HG03469 (cell line): ENCODE measurements at regions not wholly inside any gene's neighbourhood (a gene's known extent, or its start where the extent isn't known, plus 50 kb on each side); places are given as distances from the start of the nearest gene placed in this dataset.

ENCODE experiments used
- ATAC-seq: cut with Tn5 transposase; IDR thresholded peaks from one replicate; pipeline ENCODE4 v1.9.1; 2021; ENCODE audit warnings: mild to moderate bottlenecking, moderate library complexity, moderate number of reproducible peaks; ENCODE audit not compliant: unreplicated experiment

DNA sequence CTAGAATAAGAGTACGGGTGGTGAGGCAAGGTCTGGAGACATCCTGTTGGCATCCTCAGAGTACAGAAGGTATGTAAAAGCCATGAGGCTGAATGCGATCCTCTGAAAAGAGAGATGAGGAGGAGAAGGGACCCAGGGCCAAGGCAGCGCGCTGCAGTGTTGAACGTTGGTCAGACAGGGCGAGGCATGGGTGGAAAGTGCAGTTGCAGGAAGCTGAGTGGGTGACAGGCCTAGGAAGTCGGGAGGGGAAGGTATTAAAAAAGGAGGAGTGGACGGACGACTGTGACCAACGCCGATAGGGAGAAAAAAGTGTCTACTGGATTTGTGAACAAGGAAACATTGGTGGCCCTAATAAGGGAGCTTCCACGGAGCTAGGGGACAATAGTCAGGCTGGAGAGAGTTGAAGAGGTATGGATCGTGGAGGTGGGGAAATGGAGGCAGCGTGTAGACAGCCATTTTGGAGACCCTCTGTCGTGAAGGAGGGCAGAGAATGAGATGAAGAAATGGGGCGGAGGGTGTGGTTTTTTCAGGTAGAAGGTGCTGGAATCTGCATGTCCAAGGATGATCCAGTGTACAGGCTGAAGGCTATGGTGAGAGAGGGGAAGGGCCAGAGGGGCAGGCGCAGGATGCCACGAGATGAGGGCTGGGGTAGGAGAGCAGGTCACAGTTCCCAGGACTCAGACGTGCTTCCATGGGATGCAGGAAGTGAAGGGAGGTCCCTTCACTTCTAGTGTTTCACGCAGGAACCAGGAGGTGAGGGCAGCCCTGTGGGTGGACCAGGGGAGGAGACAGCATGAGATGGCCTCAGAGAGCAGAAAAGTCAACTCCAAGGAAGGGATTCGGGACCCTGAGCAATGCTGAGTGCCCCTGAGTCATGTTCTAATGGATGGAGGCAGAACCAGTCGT lies 115.9 kb downstream of the ASB7 start:
- ATAC-seq, result no peak

GRCh38 chr15:100720406-100720967 lies 118.1 kb downstream of the ASB7 start:
- no peak for ATAC-seq

- no peak for ATAC-seq
Observed at GRCh38 chr15:100721758-100722550, 119.6 kb downstream of the ASB7 start.

DNA sequence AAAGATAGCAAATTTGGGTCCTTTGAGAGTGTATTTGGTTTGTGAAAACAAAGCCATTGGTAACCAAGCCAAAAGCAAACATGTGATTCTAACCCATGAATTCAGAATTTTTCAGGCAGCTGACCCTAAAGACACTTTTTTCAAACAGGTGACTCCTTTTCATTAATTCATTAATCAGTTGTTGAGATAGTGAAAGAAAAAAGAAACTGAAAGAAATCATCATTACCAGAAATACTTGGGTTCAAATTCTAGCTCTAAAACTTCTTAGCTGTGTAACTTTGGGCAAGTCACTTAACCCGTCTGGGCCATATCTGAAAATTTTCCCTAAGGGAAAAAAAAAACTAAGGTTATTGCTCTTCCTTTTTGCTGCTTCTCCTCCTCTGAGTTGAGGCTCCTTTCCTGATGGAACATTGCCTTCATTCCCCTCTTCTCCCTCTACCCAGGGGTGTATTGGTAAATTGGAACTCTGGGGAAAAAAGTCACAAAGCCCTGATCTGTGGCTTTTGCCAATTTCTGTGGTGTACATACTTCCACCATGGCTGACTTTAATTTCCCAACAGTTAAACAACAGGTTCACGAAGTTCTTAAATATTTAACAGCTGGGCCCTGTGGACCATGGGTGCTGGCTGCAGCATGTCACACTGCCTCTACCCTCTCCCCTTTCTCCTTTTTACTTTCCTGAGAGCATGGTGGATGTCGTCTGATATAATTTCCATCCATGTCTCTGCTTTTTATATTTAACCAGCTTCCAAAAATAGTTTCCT lies 120.3 kb downstream of the ASB7 start:
- no peak for ATAC-seq

- no peak for ATAC-seq
Observed at GRCh38 chr15:100723315-100723801, 121.0 kb downstream of the ASB7 start.

DNA sequence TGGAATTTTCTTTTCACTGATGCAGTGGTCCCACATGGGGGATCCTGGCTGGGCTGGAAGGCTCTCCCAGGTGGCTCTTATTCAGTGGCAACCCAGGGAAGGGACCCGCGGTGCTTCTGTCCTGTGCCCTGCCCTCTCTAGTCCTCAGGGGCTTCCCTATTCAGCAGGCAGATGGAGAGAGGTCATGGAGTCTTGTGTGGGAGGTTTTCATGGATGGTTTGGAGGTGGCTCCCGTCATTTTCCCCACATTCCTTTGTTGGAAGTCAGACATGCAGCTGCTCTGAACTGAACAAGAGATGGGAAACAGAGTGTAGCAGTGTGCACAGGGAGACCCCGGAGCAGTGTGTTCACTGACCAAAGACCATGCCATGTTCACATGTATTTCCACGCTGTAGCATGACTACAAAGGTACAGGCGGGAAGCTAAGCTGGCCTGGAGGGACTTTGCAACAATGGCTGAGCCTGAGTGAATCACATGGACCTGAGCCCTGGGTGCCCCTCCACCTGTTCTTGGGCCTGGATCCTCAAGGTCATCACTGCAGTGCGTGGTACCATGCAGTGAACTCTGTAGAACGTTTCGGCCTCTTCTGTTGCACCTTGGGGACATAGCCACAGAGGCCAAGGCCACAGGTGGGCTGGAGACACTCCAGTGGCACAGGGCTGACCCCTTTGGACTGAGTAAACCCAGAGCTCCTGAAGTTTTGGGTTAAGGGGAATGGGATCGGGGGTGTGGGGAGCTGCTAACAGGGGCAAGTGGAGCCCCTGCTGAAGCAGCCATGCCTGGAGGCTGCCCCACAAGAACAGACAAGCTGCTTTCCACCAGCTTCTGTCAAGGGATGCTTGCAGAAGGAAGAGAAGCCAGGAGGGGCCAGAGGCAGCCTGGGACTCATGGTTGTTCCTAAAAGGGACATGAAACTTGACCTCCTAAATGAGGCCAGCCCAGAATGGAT lies 123.0 kb downstream of the ASB7 start:
- no peak for ATAC-seq

GRCh38 chr15:100726070-100726420 lies 123.7 kb downstream of the ASB7 start:
- ATAC-seq, result no peak

- no peak for ATAC-seq
Observed at GRCh38 chr15:100726421-100727190, 124.2 kb downstream of the ASB7 start.

- ATAC-seq, result no peak
Observed at GRCh38 chr15:100727291-100727851, 125.0 kb downstream of the ASB7 start.

GRCh38 chr15:100728371-100729201 lies 126.2 kb downstream of the ASB7 start:
- no peak for ATAC-seq

- ATAC-seq, result no peak
Observed at GRCh38 chr15:100729461-100729860, 127.1 kb downstream of the ASB7 start.

DNA sequence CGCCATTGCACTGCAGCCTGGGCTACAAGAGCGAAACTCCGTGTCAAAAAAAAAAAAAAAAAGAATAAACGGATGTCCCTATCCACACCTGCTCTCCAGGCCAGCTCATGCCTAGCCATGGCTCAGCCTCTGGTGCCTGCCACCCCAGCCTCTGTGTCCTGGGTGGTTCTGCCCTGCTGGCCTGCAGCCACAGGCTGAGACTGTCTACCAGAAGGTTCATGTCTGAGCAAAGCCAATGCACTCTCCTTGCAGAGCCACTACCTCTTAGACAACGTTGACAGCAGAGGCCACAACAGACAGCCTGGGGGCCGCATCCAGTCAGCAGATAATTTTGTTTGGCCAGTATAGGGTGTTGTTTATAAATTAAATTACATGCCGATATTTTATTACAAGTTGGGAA lies 127.7 kb downstream of the ASB7 start:
- no peak for ATAC-seq

GRCh38 chr15:100730655-100731266 lies 128.4 kb downstream of the ASB7 start:
- no peak for ATAC-seq

DNA sequence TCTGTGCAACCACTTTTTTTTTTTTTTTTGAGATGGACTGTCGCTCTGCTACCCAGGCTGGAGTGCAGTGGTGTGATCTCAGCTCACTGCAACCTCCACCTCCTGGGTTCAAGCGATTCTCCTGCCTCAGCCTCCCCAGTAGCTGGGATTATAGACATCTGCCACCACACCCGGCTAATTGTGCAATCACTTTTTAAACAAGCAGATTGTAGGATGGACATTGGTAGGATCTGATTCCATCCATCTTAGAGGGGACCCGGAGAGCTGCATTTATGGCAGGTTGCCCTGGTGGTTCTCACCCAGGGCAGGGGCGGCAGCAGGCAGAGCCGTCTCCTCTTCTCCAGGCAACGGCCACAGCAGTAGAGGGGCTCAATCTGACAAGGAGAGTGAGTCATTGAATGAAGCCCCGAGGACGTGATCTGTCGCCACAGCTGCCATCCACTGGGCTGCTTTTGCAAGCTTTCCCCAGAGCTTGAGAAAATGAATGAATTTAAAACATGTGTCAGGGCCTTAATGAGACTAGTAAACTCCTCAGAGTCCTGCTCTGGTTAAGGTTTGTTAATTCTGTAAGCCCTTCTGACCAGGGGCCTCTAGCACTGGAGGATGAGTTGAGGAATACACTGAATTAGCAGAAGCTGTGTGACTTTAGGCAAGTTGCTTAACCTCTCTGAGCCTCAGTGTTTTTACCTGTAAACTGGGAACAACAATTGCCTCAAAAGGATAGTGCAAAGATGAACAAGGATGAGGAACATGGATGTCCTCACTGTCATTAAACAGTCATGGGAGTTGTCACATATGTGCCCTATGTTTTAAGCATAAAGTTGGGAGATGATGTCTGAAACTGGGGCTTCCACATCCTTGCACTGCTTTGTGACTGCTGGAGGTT lies 129.1 kb downstream of the ASB7 start:
- no peak for ATAC-seq

DNA sequence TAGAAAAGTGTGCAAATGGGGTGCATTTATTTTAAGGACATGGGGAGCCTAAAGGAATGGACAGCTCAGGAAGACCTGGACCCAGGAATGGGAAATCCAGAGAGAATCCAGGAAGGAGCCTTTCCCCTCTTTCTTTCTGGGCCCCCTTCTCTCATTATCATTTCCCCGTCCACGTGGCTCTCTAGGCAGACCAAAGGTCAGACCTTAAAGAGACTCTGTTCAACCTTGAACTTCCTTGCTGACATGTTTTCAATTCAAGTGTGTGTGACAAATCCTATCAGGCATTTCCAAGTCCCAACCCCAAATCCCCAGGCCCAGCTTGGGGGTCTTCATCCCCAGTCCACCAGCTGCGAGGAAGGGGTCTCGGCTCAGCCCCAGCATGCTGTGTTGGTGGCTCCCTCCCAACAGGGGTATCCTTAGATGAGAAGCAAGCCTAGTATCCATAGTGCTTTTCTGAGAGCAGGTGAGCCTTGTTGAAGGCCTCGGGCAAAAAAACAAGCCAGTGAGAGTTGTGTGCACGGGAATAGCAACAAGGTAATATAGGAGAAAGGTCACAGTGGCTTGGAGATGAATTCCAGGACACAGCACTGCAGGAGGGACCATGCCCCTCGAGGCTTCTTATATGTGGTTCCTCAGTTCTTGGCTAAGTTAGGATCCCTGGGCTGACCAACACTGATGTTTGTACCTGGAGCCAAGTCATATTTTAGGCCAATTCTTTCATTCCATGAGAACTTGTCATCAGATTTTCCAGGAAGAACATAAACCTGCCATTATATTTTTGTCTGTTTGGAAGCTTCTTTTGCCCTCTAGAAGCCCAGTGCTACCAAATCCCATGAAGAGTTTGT lies 130.0 kb downstream of the ASB7 start:
- no peak for ATAC-seq
